ENCODE measurements at regions not wholly inside any gene's neighbourhood (a gene's known extent, or its start where the extent isn't known, plus 50 kb on each side); places are given as distances from the start of the nearest gene placed in this dataset.

- H3K9me3 ChIP-seq = no peaks in the 10 kb centered on the region
- intact Hi-C loops (cut with DNase I, micrococcal nuclease) = no loop called here
- H3K4me3 ChIP-seq = no peak overlapping the region
- peaks cover 50% of the 10 kb centered on the region for H3K4me1 ChIP-seq (ENCODE audit: low read depth)
- ATAC-seq = peak; percentile 82
- no peaks in the 10 kb centered on the region for H3K36me3 ChIP-seq (ENCODE audit: low read depth)
- DNase-seq = peak; percentile 88 to 92 (median 91)
- TF ChIP-seq, protein P1, sequence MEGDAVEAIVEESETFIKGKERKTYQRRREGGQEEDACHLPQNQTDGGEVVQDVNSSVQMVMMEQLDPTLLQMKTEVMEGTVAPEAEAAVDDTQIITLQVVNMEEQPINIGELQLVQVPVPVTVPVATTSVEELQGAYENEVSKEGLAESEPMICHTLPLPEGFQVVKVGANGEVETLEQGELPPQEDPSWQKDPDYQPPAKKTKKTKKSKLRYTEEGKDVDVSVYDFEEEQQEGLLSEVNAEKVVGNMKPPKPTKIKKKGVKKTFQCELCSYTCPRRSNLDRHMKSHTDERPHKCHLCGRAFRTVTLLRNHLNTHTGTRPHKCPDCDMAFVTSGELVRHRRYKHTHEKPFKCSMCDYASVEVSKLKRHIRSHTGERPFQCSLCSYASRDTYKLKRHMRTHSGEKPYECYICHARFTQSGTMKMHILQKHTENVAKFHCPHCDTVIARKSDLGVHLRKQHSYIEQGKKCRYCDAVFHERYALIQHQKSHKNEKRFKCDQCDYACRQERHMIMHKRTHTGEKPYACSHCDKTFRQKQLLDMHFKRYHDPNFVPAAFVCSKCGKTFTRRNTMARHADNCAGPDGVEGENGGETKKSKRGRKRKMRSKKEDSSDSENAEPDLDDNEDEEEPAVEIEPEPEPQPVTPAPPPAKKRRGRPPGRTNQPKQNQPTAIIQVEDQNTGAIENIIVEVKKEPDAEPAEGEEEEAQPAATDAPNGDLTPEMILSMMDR (IDR thresholded peaks at IDR 0.05) = no peak
Measured at GRCh38 chr15:31263751-31264558, 62.7 kb upstream of the KLF13 start.

GRCh38 chr15:31264559-31265089 is 62.0 kb upstream of the KLF13 start:
- Histone ChIP-seq H3K9me3 (no peaks in the 10 kb centered on the region), H3K4me3 (no peak overlapping the region), H3K4me1 (ENCODE audit: low read depth) (peaks cover 56% of the 10 kb centered on the region), H3K36me3 (ENCODE audit: low read depth) (no peaks in the 10 kb centered on the region)
- intact Hi-C loops (cut with DNase I, micrococcal nuclease) = no loop called here
- DNase-seq (peak in 1 of 3 donors; percentile 44), ATAC-seq (no peak)
- TF ChIP-seq, protein P1 (IDR thresholded peaks at IDR 0.05) = no peak

- intact Hi-C loops (cut with DNase I, micrococcal nuclease) = no loop called here
- ATAC-seq = peak; percentile 31
Measured at GRCh38 chr15:31265090-31265870, 61.4 kb upstream of the KLF13 start.

DNA sequence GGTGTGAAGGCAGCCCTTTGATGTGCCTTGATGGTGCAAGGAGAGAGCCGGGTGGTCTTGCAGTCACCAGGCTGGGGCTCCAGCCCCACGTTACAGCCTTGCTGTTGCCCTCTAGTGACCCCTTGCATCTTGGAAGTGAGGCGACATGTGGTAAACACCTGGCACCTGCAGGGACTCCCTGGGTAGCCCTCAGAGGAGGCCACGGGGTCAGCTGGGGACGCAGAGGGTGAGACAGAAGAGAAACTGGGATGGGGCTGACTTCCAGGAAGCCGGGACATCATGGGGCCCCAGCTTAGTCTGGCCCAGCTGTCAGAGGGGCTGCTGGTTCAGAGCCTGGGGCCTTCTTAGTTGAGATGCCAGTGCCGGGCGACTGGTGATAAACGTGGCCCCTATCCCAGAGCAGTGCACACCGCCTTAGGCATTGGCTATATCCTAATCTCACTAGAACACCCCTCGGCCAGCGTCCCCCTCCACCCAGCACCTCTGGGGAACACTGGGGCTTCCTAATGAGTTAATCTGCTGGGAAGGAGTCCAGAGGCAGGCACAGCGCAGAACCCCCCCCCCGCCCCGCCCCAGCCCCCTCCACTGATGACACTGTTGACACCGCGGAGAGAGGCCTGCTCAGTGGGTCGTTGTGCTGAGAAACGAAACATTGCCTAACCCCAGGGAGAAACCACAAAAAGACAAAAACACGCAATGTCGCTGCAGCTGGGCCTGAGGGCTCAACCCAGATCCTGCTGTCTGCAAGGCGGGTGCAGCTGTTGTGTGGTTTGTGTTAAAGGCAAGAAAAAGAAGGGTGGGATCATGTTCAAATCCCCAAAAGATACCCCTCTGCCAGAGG is 60.5 kb upstream of the KLF13 start:
- H3K4me3 ChIP-seq = no peak overlapping the region
- peak; percentile 63 to 77 (median 67) for DNase-seq
- peak; percentile 37 for ATAC-seq
- intact Hi-C loops (cut with DNase I, micrococcal nuclease) = no loop called here
- no peaks in the 10 kb centered on the region for H3K36me3 ChIP-seq (ENCODE audit: low read depth)
- TF ChIP-seq, protein P1 (IDR thresholded peaks at IDR 0.05) = no peak
- H3K4me1 ChIP-seq (ENCODE audit: low read depth) = peaks cover 58% of the 10 kb centered on the region
- no peaks in the 10 kb centered on the region for H3K9me3 ChIP-seq

More at GRCh38 chr15:31265090-31265870, 61.4 kb upstream of the KLF13 start:
- Histone ChIP-seq H3K9me3 (no peaks in the 10 kb centered on the region), H3K4me1 (ENCODE audit: low read depth) (peaks cover 58% of the 10 kb centered on the region), H3K36me3 (ENCODE audit: low read depth) (no peaks in the 10 kb centered on the region), H3K4me3 (no peak overlapping the region)
- TF ChIP-seq, protein P1 (IDR thresholded peaks at IDR 0.05) = no peak
- DNase-seq = peak; percentile 70 to 79 (median 74)

- ATAC-seq (no peak), DNase-seq (peak; percentile 45 to 71 (median 57))
- no peaks in the 10 kb centered on the region for H3K36me3 ChIP-seq (ENCODE audit: low read depth)
- H3K4me1 ChIP-seq (ENCODE audit: low read depth) = peaks cover 59% of the 10 kb centered on the region
- intact Hi-C loops (cut with DNase I, micrococcal nuclease) = no loop called here
- H3K9me3 ChIP-seq = no peaks in the 10 kb centered on the region
- no peak overlapping the region for H3K4me3 ChIP-seq
- TF ChIP-seq, protein P1 (IDR thresholded peaks at IDR 0.05) = no peak
Measured at GRCh38 chr15:31266712-31267111, 59.9 kb upstream of the KLF13 start.

Data from mucosa of descending colon (tissue), 3 donors.